Activated CD8-positive, alpha-beta memory T cell treated with anti-CD3 and anti-CD28 coated beads, Interleukin-2, amount 50 U/mL, for 4 hours (primary cell): ENCODE measurements at regions not wholly inside any gene's neighbourhood (a gene's known extent, or its start where the extent isn't known, plus 50 kb on each side); places are given as distances from the start of the nearest gene placed in this dataset.
"Not testable (repeated sequence)": the region's sequence is repeated elsewhere in the genome, so short reads cannot be mapped to it uniquely, and the experiment has no call there.

Source experiments
- DNase-seq: peaks from one replicate; pipeline ENCODE4 v3.0.0-alpha.2; 2020

DNA sequence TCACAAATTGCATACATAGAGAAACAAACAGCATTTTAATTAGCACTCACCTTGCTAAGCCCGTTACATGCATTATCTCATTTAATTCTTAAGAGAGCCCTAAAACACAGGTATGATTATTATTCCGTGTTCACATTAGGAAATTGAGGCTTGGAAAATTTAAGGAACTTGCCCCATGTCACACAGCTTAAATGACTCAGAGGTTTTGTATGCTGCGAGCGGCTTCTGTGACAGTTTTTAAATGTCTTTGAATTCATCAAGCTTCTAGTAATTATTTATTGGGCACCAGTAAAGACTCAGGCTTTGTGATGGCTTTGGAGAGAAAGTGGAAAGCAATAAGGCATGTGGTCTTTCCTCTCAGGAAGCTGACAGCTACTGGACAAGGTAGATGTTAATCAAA, 166.7 kb upstream of the THBS1 start:
- DNase-seq, result no peak

GRCh38 chr15:39415634-39416033, 165.2 kb upstream of the THBS1 start:
- no peak for DNase-seq

GRCh38 chr15:39416258-39416657, 164.6 kb upstream of the THBS1 start:
- DNase-seq, result no peak

GRCh38 chr15:39417366-39418134, 163.3 kb upstream of the THBS1 start:
- no peak for DNase-seq

- no peak for DNase-seq
These were observed 161.2 kb upstream of the THBS1 start for GRCh38 chr15:39419651-39420050.

DNA sequence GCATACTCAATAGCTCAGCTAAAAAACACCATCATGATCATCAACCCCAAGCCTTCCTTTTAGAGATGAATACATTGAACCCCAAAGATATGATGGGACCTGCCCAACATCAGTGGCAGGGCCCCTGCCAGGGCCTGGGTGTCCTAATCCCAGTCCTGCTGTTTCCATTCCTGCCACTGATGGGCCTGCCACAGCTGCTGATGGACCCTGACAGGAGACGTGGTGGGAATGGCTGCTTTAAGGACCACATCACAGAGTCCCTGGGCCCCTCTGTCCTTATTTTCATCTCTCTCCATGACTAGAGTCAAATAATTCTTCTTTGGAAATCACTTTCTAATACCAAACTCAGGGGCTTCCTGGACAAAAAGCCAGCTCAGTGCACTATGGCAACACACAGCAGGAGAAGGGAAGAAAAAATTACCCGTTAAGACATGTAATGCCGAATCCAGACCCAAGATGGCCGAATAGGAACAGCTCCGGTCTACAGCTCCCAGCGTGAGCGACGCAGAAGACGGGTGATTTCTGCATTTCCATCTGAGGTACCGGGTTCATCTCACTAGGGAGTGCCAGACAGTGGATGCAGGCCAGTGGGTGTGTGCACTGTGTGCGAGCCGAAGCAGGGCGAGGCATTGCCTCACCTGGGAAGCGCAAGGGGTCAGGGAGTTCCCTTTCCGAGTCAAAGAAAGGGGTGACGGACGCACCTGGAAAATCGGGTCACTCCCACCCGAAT, 160.6 kb upstream of the THBS1 start:
- not testable (repeated sequence) for DNase-seq

DNA sequence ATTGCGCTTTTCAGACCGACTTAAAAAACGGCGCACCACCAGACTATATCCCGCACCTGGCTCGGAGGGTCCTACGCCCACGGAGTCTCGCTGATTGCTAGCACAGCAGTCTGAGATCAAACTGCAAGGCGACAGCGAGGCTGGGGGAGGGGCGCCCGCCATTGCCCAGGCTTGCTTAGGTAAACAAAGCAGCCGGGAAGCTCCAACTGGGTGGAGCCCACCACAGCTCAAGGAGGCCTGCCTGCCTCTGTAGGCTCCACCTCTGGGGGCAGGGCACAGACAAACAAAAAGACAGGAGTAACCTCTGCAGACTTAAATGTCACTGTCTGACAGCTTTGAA, 160.1 kb upstream of the THBS1 start:
- DNase-seq, result not testable (repeated sequence)

DNA sequence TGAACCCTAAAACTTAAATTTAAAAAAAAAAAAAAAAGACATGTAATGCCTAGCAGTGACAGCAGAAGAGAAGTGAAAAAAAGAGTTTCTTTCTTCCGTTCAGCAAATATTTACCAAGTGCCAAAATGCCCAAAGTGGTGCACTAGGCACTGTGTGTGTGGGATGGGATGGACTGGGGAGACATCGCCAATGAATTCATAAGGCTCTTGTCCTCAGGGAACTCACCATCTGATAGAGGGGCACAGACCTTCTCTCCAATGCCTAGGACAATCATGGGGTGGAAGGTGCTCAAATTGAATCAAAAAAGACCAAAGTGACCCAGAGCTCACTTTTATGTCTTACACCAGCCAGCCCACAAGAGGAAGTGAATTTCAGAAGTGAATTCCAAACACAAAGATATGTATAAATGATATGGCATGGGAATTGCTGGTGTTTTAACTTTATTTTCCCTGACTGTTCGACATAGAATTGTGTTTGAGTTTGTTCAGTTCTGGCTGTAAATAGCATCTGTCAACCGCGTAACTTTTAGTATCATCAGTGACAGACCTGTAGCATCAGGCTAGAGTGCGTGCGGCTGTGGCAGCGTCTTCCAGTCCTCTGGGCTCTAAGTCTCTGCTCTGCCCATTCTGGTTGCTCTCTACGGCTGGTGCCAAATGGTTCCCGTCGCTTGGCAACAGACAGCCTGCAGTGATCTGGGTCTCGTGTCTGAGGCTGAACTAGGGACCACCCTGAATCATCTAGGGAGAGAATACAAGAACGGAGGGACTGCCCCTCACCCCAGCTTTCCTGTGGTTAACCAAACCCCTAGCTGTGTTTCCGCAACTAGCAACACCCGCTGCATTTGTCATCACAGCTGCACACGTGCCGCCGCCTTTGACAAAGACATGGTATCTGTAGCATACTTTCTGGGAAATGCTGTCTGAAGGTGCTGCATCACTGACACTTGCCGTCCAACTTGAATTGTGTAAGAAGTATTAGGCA, 154.0 kb upstream of the THBS1 start:
- peak; percentile 77 for DNase-seq

DNA sequence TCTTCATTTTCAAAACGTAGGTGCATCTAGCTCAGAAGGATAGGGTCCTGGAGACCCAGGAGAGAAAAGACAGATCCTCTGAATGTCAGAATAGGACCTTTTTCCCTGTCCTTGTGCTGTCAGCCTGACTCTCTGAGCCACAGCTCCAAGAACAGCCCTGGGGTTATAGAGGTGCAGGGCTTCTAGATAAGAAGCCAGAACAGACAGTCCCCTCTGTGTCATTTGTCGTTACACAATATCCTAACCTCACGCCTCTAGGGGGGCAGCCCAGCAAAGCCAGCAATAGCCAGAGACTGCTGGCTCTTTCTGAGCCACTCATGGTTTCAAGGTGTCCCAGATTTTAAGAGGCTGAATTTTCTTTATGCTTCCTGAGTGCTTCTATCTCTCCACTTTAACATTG, 153.2 kb upstream of the THBS1 start:
- DNase-seq, result no peak

GRCh38 chr15:39429898-39430357, 151.0 kb upstream of the THBS1 start:
- no peak for DNase-seq

DNA sequence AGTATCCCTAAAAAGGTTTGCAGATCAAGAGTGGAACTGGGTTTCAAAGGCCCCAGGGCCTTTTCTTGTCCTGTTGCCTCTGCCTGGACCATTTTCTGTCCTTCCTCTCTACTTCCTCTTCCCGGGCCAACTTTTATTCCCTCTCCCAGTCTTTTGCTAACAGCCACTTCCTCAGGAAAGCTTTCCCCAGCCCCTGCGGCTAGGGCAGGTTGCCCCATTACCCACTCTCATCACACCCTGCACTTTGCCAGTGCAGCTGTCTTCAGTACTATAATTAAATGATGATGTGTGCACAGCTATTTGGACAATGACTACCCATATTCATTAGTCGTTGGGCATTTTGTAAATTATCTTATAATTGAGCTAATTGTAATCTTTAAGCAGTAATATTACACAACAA, 150.5 kb upstream of the THBS1 start:
- no peak for DNase-seq

GRCh38 chr15:39431376-39431775, 149.5 kb upstream of the THBS1 start:
- no peak for DNase-seq

DNA sequence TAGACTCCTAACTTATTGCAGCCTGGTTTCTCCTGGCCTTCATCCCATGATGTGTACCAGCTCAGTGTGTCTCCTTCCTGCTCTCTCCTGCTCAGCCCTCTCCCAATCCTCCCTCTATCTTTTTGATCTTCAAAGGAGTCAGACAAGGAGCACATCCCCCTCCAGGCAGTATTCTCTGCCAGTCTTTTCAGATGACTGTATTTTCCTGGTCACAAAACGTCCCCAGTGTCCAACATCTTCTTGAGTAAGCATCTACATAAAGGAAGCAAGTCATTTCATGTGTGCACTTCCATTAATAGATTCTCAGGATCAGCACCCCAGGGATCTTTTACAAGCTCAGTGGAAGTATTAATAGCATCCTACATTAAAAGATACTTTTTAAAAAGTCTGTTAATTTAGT, 148.9 kb upstream of the THBS1 start:
- no peak for DNase-seq

DNA sequence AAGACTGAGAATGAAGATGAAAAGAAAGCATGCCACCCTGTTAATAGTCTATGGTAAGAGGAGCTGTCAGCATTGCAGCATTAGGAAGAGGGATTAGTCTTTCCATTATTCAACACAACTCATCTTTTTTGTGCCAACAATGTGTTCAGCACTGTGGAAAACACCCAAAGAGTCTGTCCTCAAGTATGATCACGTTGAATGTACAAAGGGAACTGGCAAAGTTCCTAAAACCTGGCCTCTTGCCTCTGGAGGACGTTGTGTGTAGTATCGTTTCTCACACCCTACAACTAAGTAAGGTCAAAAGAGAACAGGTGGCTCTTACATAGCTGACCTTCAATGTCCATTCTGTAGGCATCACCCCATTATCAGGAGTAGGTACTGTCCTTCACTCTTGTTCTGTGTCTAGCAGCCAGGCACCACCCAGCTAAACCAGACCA, 147.9 kb upstream of the THBS1 start:
- no peak for DNase-seq

GRCh38 chr15:39433376-39433775, 147.5 kb upstream of the THBS1 start:
- DNase-seq, result no peak

- DNase-seq, result no peak
These were observed 146.7 kb upstream of the THBS1 start for GRCh38 chr15:39434163-39434562.

- no peak for DNase-seq
These were observed 146.1 kb upstream of the THBS1 start for GRCh38 chr15:39434751-39435238.

DNA sequence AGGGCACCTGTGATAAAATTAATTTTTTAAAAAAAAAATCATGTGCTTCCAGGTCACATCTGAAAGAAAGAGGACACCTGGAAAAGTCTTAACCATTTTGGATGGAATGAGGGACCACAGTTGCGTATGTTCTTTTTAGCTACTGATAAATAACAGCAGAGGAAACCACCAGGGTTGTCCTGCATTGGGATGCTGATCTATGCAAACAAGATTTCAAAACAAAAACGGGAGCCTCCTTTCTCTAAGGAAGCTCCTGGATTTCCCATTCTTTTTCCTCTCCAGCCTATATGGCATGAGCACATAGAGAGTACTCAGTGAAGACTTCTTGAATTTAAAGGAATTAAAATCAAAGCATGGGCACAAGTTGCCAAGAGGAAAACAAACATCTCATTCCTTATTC, 145.6 kb upstream of the THBS1 start:
- no peak for DNase-seq

DNA sequence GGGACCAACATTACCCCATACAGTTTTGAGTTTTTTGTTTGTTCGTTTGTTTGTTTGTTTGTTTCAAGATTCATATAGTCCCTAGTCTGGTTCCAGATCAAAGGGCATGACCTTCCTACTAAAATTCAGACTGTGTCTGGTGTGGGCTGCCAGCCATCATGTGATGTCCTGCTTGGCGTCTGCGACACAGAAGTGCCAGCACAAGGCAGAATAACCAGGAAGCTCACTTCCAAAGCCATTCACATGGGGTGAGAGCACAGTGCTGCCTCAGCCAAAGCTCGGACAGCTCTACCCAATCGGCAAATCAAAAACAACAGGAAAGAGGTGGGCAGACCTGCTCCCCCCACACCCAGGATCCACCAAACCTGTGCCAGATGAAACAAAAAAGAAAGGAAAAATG, 142.6 kb upstream of the THBS1 start:
- DNase-seq, result no peak

- DNase-seq, result no peak
These were observed 141.9 kb upstream of the THBS1 start for GRCh38 chr15:39438799-39439592.

DNA sequence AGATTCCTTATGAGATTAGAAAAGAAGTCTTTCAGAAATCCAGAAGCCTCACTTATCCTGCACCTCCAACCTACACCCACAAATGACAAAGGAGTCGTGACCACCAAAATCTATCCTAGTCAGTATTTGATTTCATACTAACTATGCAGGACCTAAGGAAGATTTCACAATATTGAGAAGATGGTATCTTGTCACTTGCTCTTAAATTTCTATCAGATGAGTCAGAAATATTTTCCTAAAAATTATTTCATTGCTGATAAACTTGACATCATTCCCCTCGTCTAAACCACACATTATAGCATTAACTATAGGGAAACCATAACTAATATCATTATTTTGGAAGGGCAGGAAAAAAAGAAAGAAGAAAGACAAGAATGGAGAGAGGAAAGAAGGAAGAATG, 138.0 kb upstream of the THBS1 start:
- no peak for DNase-seq

DNA sequence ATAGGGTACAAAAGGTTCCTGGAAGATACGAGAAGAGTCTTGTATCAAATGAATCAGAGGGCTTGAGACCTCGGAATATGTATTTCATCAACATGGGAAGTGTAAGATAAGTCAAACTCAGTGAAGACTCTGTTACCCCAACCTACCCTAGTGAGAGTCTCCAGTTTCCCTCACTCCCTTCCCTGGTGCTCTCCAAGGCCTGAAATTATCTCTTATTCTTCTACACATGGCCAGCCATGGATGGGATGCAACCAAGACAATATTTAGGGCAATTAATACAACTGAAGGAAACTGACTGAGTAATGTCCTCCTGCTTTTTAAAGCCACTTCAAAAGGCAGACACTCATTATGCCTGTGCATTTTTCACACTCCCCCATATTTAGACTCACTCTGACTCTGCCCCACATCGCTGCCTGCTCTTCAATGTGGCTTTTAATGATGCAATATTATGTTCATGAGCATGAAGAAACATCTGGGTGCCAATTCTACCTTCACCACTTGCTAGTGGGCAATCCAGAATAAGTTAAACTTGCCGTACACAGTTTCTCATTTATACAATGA, 137.1 kb upstream of the THBS1 start:
- no peak for DNase-seq
